OCI-LY3 (cell line): ENCODE measurements at regions not wholly inside any gene's neighbourhood (a gene's known extent, or its start where the extent isn't known, plus 50 kb on each side); places are given as distances from the start of the nearest gene placed in this dataset.

Experiments used
- CTCF ChIP-seq: fragments of 200-600, 300-600 bp; sonication (generic); IDR thresholded peaks from 2 replicates; pipeline ENCODE4 v1.5.1; 2014; ENCODE audit warnings: antibody characterized with exemption, low read length, low read depth
- EZH2phosphoT487 ChIP-seq: fragments of 200-600 bp; shearing (Covaris generic); IDR thresholded peaks from 2 replicates; pipeline ENCODE4 v1.6.1; 2018; ENCODE audit warnings: antibody characterized with exemption, mixed run types, low read depth

- no peak for TF ChIP-seq CTCF
- no peak for TF ChIP-seq EZH2phosphoT487
These were observed 113.9 kb upstream of the TMTC4 start for GRCh38 chr13:100788540-100788939.
